Tongue (tissue), 1 donor: ENCODE measurements at regions not wholly inside any gene's neighbourhood (a gene's known extent, or its start where the extent isn't known, plus 50 kb on each side); places are given as distances from the start of the nearest gene placed in this dataset.

Experiments
- DNase-seq: peaks from one replicate; pipeline ENCODE4 v3.0.0-alpha.2; 2015

GRCh38 chr1:8202182-8202905, 115.6 kb upstream of the SLC45A1 start:
- peak; percentile 52 for DNase-seq

- no peak for DNase-seq
Observed at GRCh38 chr1:8201331-8201861, 116.5 kb upstream of the SLC45A1 start.

GRCh38 chr1:8200317-8201115, 117.4 kb upstream of the SLC45A1 start:
- no peak for DNase-seq

- no peak for DNase-seq
Observed at GRCh38 chr1:8198522-8198921, 119.4 kb upstream of the SLC45A1 start.

- DNase-seq: no peak
Observed at GRCh38 chr1:8197493-8198282, 120.2 kb upstream of the SLC45A1 start.

GRCh38 chr1:8194481-8195227, 123.3 kb upstream of the SLC45A1 start:
- DNase-seq: peak; percentile 41

- DNase-seq: peak; percentile 53
Observed at GRCh38 chr1:8193840-8194406, 124.0 kb upstream of the SLC45A1 start.

- DNase-seq: no peak
Observed at GRCh38 chr1:8191474-8191873, 126.4 kb upstream of the SLC45A1 start.

- DNase-seq: peak; percentile 24
Observed at GRCh38 chr1:8189931-8190483, 127.9 kb upstream of the SLC45A1 start.

- DNase-seq: no peak
Observed at GRCh38 chr1:8185400-8185799, 132.5 kb upstream of the SLC45A1 start.

- DNase-seq: no peak
Observed at GRCh38 chr1:8184301-8184700, 133.6 kb upstream of the SLC45A1 start.

- DNase-seq: no peak
Observed at GRCh38 chr1:8182034-8182761, 135.7 kb upstream of the SLC45A1 start.

GRCh38 chr1:8179132-8179793, 138.7 kb upstream of the SLC45A1 start:
- no peak for DNase-seq

GRCh38 chr1:8176279-8176678, 141.6 kb upstream of the SLC45A1 start:
- no peak for DNase-seq

- no peak for DNase-seq
Observed at GRCh38 chr1:8174807-8175206, 143.1 kb upstream of the SLC45A1 start.

- no peak for DNase-seq
Observed at GRCh38 chr1:8171751-8172464, 145.8 kb upstream of the ERRFI1 start.

GRCh38 chr1:8170059-8170835, 144.1 kb upstream of the ERRFI1 start:
- no peak for DNase-seq

GRCh38 chr1:8169364-8170058, 143.4 kb upstream of the ERRFI1 start:
- DNase-seq: peak; percentile 94
